A549 (cell line): ENCODE measurements at regions not wholly inside any gene's neighbourhood (a gene's known extent, or its start where the extent isn't known, plus 50 kb on each side); places are given as distances from the start of the nearest gene placed in this dataset.
A peak's percentile ranks its signal among the peaks of the same experiment; 100 is the strongest.

Experiments used
- ATAC-seq, 2 experiments: fragments of 200-7000 bp in 1 of 2; fragments of >200 bp in 1 of 2; cut with Nextera tagmentation in 1 of 2; cut with Tn5 transposase in 1 of 2; 3 replicates each; pipeline versions ENCODE4 v1.8.0 to v1.9.1; 2018 to 2020; ENCODE audit warnings: mild to moderate bottlenecking in 1 of 2, moderate library complexity in 1 of 2
- CTCF ChIA-PET: fragments of 300-600 bp; sonication (Branson Sonifier 250); formaldehyde crosslinking; extraction: SDS; loops from one replicate; lab custom pipeline; 2021; ENCODE audit warnings: antibody characterized with exemption, inconsistent platforms; lab: Yijun Ruan, JAX
- POLR2A ChIA-PET: fragments of 350-600 bp; formaldehyde crosslinking; extraction: SDS; loops from one replicate; lab custom pipeline; 2021; ENCODE audit warnings: antibody characterized with exemption, inconsistent platforms; lab: Yijun Ruan, JAX
- DNase-seq, 2 experiments: peaks; one replicate each; pipeline versions ENCODE4 v3.0.0 to v3.0.0-alpha.2; 2011 to 2016; ENCODE audit warnings: low read depth in 1 of 2, low spot score in 1 of 2
- FAIRE-seq: peaks from 2 replicates; lab custom pipeline; 2011; peaks lifted over from hg19 to GRCh38; lab: Jason Lieb, UNC
- H3K27ac ChIP-seq, 2 experiments: fragments of >200 bp; sonication (Bioruptor Twin); formaldehyde crosslinking; 3 replicates each; pipeline ENCODE4 v1.5.1; 2016 to 2017
- H3K4me1 ChIP-seq: fragments of >200 bp; sonication (Bioruptor Twin); formaldehyde crosslinking; 3 replicates; pipeline ENCODE4 v1.6.1; 2016
- H3K4me2 ChIP-seq: fragments of >200 bp; sonication (Bioruptor Twin); formaldehyde crosslinking; 3 replicates; pipeline ENCODE4 v1.6.1; 2016
- H3K4me3 ChIP-seq: fragments of >200 bp; sonication (Bioruptor Twin); formaldehyde crosslinking; 3 replicates; pipeline ENCODE4 v1.5.1; 2016
- H3K9me3 ChIP-seq: fragments of >200 bp; sonication (Bioruptor Twin); formaldehyde crosslinking; 3 replicates; pipeline ENCODE4 v1.6.1; 2016
- CEBPB ChIP-seq, 2 experiments: fragments of >200 bp in 1 of 2; sonication (Bioruptor Twin) in 1 of 2; formaldehyde crosslinking in 1 of 2; IDR thresholded peaks; 2 replicates each; pipeline ENCODE4 v1.6.1; 2012 to 2016
- ELK1 ChIP-seq: fragments of 150-350 bp; IDR thresholded peaks from 2 replicates; pipeline ENCODE4 v1.6.1; 2014; ENCODE audit warnings: low read depth, mild to moderate bottlenecking, low read length
- EP300 ChIP-seq, 2 experiments: fragments of >200 bp; sonication (Bioruptor Twin); formaldehyde crosslinking; IDR thresholded peaks; 2 replicates in 1 of 2; 3 replicates in 1 of 2; pipeline ENCODE4 v1.6.1; 2016 to 2017
- HDAC2 ChIP-seq: fragments of 200-600 bp; sonication (generic); IDR thresholded peaks from 2 replicates; pipeline ENCODE4 v1.6.1; 2016
- HEYL ChIP-seq: fragments of 250-450 bp; sonication (Bioruptor Pico); IDR thresholded peaks from 2 replicates; pipeline ENCODE4 v1.8.0; 2021; ENCODE audit warnings: mild to moderate bottlenecking, moderate library complexity
- JUNB ChIP-seq: fragments of >200 bp; sonication (Bioruptor Twin); formaldehyde crosslinking; IDR thresholded peaks from 2 replicates; pipeline ENCODE4 v1.6.1; 2016
- KDM5A ChIP-seq: fragments of 200-600 bp; sonication (generic); IDR thresholded peaks from 2 replicates; pipeline ENCODE4 v1.6.1; 2016; ENCODE audit warnings: antibody characterized with exemption, mild to moderate bottlenecking
- MAFK ChIP-seq: fragments of 450-650 bp; IDR thresholded peaks from 2 replicates; pipeline ENCODE4 v1.6.1; 2014; ENCODE audit not compliant: partially characterized antibody
- MAX ChIP-seq: IDR thresholded peaks from 2 replicates; pipeline ENCODE4 v1.6.1; 2012
- RARB ChIP-seq: fragments of 250-450 bp; sonication (Bioruptor Pico); IDR thresholded peaks from 2 replicates; pipeline ENCODE4 v1.8.0; 2021; ENCODE audit warnings: mild to moderate bottlenecking, moderate library complexity
- TFCP2L1 ChIP-seq: fragments of 250-450 bp; sonication (Bioruptor Pico); IDR thresholded peaks from 2 replicates; pipeline ENCODE4 v1.5.0; 2021; ENCODE audit warnings: mild to moderate bottlenecking
- USF2 ChIP-seq: fragments of 450-650 bp; IDR thresholded peaks from 2 replicates; pipeline ENCODE4 v1.6.1; 2014; ENCODE audit warnings: antibody characterized with exemption
- ZSCAN20 ChIP-seq: fragments of 250-450 bp; sonication (Bioruptor Pico); IDR thresholded peaks from 2 replicates; pipeline ENCODE4 v1.8.0; 2022; ENCODE audit warnings: mild to moderate bottlenecking, moderate library complexity
- WGBS: methylation state at CpG from one replicate; pipeline ENCODE4 v1.1.6; 2017; ENCODE audit errors: missing lambda C conversion rate; 5-methylcytosine and 5-hydroxymethylcytosine counted together
- TF ChIP-seq, protein P1 (sequence below): fragments of >200 bp; sonication (Bioruptor Twin); formaldehyde crosslinking; IDR thresholded peaks from 3 replicates; pipeline ENCODE4 v1.5.1; 2016
- TF ChIP-seq, protein P2 (sequence below): IDR thresholded peaks from 2 replicates; pipeline ENCODE4 v1.6.1; 2012

GRCh38 chr13:73893833-73894232, 240.4 kb downstream of the KLF12 start:
- DNase-seq (no peak), FAIRE-seq (no peak), ATAC-seq (no peak)
- Histone ChIP-seq H3K4me3 (no peak overlapping the region), H3K4me1 (peaks cover 5% of the 10 kb centered on the region; the same call in 1 of the 3 replicates), H3K27ac (no peak overlapping the region), H3K4me2 (no peak overlapping the region), H3K9me3 (no peaks in the 10 kb centered on the region)
- 68% methylated on average over 5 of the region's 5 CpGs for WGBS
- ChIA-PET CTCF (no interaction called here), POLR2A (no interaction called here)
- no peak for TF ChIP-seq TFCP2L1 (CRISPR knock-in tag)
- no peak for TF ChIP-seq MAX
- TF ChIP-seq ELK1: no peak
- TF ChIP-seq HEYL: no peak
- TF ChIP-seq HDAC2: no peak

- peaks cover 5% of the 10 kb centered on the region; the same call in 1 of the 3 replicates for H3K4me1 ChIP-seq
- POLR2A ChIA-PET: no interaction called here
- WGBS: 11% methylated on average over 1 of the region's 1 CpG
- H3K4me3 ChIP-seq: no peak overlapping the region
- CTCF ChIA-PET: interaction anchor here (0.8 kb wide), 1 partner anchor 1194 kb away, joined by 5 read pairs; no protein-coding TSS in a partner anchor
- peak overlapping the region; percentile 48 for H3K4me2 ChIP-seq
- FAIRE-seq (no peak), ATAC-seq (no peak)
- no peak overlapping the region for H3K27ac ChIP-seq
- TF ChIP-seq EP300 (IDR thresholded peaks at IDR 0.05) (no peak), USF2 (no peak), MAX (no peak), HDAC2 (no peak)
- TF ChIP-seq, protein P1, sequence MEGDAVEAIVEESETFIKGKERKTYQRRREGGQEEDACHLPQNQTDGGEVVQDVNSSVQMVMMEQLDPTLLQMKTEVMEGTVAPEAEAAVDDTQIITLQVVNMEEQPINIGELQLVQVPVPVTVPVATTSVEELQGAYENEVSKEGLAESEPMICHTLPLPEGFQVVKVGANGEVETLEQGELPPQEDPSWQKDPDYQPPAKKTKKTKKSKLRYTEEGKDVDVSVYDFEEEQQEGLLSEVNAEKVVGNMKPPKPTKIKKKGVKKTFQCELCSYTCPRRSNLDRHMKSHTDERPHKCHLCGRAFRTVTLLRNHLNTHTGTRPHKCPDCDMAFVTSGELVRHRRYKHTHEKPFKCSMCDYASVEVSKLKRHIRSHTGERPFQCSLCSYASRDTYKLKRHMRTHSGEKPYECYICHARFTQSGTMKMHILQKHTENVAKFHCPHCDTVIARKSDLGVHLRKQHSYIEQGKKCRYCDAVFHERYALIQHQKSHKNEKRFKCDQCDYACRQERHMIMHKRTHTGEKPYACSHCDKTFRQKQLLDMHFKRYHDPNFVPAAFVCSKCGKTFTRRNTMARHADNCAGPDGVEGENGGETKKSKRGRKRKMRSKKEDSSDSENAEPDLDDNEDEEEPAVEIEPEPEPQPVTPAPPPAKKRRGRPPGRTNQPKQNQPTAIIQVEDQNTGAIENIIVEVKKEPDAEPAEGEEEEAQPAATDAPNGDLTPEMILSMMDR: no peak
- TF ChIP-seq, all 56 proteins: peak for 0
- H3K9me3 ChIP-seq: no peaks in the 10 kb centered on the region
- peak in 1 of 2 experiments; percentile 22 for DNase-seq
These were observed 242.4 kb downstream of the KLF12 start for GRCh38 chr13:73891805-73892204.

GRCh38 chr13:73883162-73883561, 251.0 kb downstream of the KLF12 start:
- Histone ChIP-seq H3K4me3 (no peak overlapping the region), H3K27ac (no peak overlapping the region), H3K9me3 (no peaks in the 10 kb centered on the region), H3K4me1 (no peaks in the 10 kb centered on the region), H3K4me2 (no peak overlapping the region)
- ATAC-seq (no peak), DNase-seq (no peak), FAIRE-seq (no peak)
- WGBS: 70% methylated on average over 5 of the region's 5 CpGs
- ChIA-PET CTCF (no interaction called here), POLR2A (no interaction called here)
- TF ChIP-seq MAFK (no peak), JUNB (no peak), TFCP2L1 (CRISPR knock-in tag) (no peak), CEBPB (IDR thresholded peaks at IDR 0.05) (no peak), HEYL (no peak), ZSCAN20 (CRISPR knock-in tag) (no peak), KDM5A (no peak), RARB (CRISPR knock-in tag) (no peak)
- TF ChIP-seq, protein P2, sequence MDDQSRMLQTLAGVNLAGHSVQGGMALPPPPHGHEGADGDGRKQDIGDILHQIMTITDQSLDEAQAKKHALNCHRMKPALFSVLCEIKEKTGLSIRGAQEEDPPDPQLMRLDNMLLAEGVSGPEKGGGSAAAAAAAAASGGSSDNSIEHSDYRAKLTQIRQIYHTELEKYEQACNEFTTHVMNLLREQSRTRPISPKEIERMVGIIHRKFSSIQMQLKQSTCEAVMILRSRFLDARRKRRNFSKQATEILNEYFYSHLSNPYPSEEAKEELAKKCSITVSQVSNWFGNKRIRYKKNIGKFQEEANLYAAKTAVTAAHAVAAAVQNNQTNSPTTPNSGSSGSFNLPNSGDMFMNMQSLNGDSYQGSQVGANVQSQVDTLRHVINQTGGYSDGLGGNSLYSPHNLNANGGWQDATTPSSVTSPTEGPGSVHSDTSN: no peak
